Lower leg skin (tissue), 3 donors: ENCODE measurements at regions not wholly inside any gene's neighbourhood (a gene's known extent, or its start where the extent isn't known, plus 50 kb on each side); places are given as distances from the start of the nearest gene placed in this dataset.

ENCODE experiments used
- POLR2A ChIP-seq, 2 donors: fragments of 450-650 bp; IDR thresholded peaks; one replicate each; pipeline ENCODE4 v1.6.1; 2016 to 2017; ENCODE audit warnings: antibody characterized with exemption in 2 of 2, mild to moderate bottlenecking in 1 of 2, moderate library complexity in 1 of 2
- TF ChIP-seq, protein P1 (sequence below), 3 donors: fragments of 450-650 bp; IDR thresholded peaks; one replicate each; pipeline ENCODE4 v1.5.1; 2016; ENCODE audit warnings: antibody characterized with exemption in 3 of 3, mild to moderate bottlenecking in 3 of 3, moderate library complexity in 2 of 3

DNA sequence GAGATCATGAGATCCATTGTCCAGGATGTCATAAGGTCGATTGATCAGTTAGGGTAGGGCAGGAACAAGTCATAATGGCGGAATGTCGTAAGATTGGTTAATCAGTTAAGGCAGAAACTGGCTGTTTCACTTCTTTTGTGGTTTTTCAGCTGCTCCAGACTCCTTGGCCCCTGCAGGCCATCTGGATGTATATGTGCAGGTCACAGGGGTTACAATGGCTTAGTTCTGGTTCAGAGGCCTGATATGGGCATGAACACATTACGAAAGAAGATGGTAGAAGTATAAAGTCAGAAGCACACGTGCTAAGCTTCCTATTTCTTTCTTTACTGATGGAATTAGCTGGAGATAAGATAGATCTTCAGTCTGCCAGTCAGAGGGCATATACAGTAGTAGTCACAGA is 315.4 kb upstream of the LRRC3B start:
- TF ChIP-seq, protein P1, sequence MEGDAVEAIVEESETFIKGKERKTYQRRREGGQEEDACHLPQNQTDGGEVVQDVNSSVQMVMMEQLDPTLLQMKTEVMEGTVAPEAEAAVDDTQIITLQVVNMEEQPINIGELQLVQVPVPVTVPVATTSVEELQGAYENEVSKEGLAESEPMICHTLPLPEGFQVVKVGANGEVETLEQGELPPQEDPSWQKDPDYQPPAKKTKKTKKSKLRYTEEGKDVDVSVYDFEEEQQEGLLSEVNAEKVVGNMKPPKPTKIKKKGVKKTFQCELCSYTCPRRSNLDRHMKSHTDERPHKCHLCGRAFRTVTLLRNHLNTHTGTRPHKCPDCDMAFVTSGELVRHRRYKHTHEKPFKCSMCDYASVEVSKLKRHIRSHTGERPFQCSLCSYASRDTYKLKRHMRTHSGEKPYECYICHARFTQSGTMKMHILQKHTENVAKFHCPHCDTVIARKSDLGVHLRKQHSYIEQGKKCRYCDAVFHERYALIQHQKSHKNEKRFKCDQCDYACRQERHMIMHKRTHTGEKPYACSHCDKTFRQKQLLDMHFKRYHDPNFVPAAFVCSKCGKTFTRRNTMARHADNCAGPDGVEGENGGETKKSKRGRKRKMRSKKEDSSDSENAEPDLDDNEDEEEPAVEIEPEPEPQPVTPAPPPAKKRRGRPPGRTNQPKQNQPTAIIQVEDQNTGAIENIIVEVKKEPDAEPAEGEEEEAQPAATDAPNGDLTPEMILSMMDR (IDR thresholded peaks at IDR 0.05), result no peak
- TF ChIP-seq POLR2A (IDR thresholded peaks at IDR 0.05), result no peak
